GM18858 (cell line): ENCODE measurements at regions not wholly inside any gene's neighbourhood (a gene's known extent, or its start where the extent isn't known, plus 50 kb on each side); places are given as distances from the start of the nearest gene placed in this dataset.

Source experiments
- ATAC-seq: cut with Tn5 transposase; IDR thresholded peaks from one replicate; pipeline ENCODE4 v1.9.1; 2021; ENCODE audit not compliant: unreplicated experiment

DNA sequence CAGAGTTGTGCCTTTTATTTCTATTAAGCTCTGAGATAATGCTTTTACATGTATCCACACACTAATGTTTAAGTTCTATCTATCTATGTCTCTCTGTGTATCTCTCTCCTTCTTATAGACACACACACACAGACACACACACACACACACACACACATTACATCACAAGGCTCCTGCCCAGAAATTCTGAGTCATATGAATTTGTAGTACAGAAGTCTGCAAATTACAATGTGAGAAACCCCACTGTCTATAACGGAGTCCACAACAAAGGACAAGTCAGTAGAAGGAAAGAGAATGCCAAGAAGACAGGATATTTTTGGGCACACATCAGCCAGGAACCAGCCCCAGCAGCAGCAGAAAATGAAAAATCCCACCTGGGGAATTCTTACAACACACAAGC lies 142.4 kb downstream of the EN1 start:
- ATAC-seq = no peak

- ATAC-seq = no peak
Measured at GRCh38 chr2:118699447-118700175, 147.8 kb downstream of the EN1 start.

DNA sequence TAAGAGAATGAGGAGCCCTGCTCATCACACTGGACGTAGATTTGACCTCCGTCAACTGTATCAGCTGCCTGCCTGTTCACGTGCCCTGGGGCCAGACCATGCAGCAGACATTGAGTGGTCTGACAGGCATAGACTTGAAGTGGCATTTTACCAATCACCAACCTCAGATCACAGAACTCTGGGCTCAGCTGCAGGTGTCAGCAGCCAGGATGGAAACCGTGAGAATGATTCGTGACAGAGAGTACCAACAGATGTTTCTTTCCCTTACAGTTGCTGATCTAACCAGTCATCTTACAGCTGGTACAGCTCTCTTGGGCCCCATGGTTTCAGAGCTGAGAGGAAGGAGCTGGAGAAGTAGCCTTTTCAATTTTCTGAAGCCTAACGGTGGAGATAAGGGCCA lies 148.9 kb downstream of the EN1 start:
- no peak for ATAC-seq

- no peak for ATAC-seq
Measured at GRCh38 chr2:118697781-118698180, 149.7 kb downstream of the EN1 start.

GRCh38 chr2:118696786-118697465 lies 150.5 kb downstream of the EN1 start:
- ATAC-seq = no peak

GRCh38 chr2:118693287-118693822 lies 154.1 kb downstream of the EN1 start:
- no peak for ATAC-seq

DNA sequence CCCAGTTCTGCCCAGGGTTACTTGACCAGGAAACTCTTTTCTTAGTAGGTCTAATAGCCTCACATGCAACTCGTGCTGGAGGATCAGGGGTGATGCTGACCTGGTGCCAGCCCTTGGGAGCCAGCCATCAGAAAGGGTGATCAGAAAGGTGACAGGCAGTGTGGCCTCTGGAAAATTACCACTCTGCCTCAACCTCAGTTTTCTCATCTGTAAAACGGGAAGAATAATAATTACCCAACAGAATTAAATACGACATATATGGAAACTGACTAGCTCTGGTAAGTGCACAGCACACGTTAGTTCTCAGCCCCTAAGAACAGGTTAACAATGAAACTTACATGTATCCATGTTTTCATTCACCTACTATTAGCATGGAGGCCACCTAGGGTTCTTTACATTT lies 157.6 kb downstream of the EN1 start:
- no peak for ATAC-seq

- ATAC-seq = no peak
Measured at GRCh38 chr2:118689456-118689855, 158.0 kb downstream of the EN1 start.

DNA sequence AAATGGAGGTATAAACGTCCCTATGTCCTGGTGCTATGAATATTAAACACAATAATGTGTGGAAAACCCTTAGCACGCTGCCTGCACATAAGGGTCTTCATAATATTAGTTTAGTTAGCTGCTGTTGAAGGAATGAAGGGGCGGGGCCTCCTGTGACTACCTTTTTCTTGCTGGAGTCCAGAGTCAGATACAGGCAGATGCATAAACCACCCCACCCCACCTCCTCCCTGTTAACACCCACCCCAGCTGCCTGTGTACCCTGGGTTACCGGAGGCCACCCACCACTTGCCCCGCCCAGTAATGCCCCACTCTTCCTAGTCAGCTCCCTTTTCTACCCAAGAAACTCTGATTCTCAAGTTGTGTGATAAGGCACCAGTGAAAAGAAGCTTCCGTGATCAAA lies 158.4 kb downstream of the EN1 start:
- ATAC-seq = no peak

DNA sequence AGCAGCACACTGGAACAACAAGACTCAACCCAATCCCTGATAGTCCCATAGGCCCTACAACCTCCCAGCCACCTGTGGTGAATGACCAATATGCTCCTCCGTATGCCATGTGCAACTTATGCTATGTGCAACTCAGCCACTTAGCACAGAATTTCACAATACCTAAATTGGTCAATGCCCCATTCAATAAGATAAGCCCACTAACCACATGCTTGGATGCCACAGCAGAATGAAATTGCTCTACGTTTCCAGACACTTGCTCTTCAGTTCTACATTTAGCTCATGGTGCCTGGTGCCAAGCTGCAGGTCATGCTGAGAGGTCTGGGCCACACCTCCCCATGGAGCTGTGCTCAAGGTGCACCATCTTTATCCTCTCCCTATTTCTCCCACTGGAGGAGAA lies 159.8 kb downstream of the EN1 start:
- no peak for ATAC-seq

GRCh38 chr2:118687192-118687591 lies 160.3 kb downstream of the EN1 start:
- ATAC-seq = no peak

DNA sequence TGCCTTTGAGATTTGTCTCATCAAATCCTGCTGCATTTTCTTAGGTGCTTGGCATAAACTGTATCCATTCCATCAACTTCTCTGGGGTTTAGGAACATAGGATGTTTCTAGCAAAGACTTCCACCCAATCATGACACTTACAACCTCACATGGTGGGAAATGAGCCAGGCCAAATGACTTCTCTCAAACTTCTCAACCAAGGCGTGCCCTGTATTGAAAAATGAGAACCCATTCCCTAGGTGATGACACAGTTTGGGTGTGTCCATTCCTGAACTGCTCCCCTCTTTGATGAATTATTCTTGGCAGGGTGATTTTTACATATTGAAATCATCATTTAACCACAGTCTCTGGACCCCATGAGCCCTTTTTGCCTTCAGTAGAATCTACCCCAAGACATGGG lies 161.1 kb downstream of the EN1 start:
- ATAC-seq = no peak

- ATAC-seq = no peak
Measured at GRCh38 chr2:118683460-118683859, 164.0 kb downstream of the EN1 start.

- ATAC-seq = no peak
Measured at GRCh38 chr2:118678985-118679384, 168.5 kb downstream of the EN1 start.

DNA sequence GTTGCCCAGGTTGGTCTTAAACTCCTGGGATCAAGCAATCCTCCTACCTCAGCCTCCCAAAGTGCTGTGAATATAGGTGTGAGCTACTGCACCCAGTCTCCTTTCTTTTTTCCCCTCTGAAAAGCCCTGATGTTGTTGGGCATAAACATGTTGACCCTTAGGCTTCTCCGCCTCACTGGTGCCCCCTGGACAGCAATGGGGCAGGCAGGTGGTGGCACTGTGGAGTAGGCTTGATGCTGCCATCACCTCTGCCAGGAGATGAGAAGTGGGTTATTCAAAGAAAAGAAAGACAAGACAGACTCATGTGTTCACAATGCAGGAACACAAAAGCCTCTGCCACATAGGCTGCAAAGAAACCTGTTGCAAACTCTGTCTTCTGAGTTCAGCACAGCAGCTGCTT lies 169.9 kb downstream of the EN1 start:
- no peak for ATAC-seq

DNA sequence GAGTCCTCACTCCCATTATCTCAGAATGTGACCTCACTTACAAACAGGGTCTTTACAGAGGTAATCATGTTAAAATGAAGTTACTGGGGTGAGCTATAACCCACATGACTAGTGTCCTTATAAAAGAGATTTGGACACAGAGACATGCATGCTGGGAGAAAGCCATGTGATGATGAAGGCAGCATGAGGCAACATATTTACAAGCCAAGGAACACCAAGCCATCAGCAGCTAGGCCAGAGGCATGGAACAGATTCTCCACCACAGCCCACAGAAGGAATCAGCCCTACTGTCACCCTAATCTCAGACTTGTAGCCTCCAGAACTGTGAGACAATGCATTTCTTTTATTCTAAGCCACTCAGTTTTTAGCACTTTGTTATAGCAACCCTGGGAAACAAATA lies 171.9 kb downstream of the EN1 start:
- ATAC-seq = no peak

DNA sequence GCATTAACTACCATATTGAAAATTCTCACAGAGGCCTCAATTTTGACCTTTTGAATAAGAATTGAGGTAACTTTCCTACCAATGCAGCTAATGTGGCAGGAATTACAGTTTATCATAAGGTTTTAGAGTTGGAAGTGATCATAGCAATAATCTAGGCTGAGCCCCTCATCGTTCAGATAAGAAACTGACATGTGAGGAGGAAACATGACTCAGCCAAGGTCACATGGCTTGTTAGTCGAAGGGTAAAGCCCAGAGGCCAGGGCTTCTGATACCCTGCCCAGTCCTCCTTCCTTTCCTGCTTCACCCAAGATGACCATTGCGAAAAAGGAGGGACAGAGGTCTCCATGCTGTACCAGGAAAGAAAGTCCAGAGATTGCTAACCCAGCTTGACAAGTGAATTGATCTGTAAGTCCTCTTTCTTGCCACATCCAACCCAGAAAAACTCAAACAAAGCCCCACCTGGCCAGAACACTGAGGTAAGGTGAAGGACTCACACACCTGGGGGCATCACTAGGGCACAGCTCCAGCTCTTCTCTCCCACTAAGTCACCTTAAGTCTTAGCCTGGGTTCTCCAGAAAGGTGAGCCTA lies 174.8 kb downstream of the EN1 start:
- no peak for ATAC-seq

- ATAC-seq = no peak
Measured at GRCh38 chr2:118671701-118672454, 175.6 kb downstream of the EN1 start.

GRCh38 chr2:118670838-118671237 lies 176.6 kb downstream of the EN1 start:
- no peak for ATAC-seq

DNA sequence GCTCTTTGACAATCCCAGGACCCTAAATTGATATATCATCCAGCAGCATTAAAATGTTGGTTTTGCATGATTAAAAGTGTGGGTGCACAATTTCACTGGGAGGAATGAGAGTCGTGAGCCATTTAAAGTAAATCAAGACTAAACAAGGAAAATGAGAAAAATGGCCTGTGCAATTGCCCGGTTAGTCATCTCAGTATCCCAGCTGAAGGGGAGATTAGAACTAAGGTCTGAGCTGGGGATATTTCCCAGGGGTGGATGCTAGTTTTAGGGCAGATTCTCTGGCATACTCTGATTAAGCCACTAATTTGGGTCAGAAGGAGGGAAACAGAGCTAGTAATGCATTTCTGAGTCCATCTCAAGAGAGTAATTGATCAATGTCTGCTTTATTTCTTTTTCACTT lies 177.2 kb downstream of the EN1 start:
- ATAC-seq = no peak

- no peak for ATAC-seq
Measured at GRCh38 chr2:118669654-118670053, 177.8 kb downstream of the EN1 start.
